Uterus (tissue), 3 donors: ENCODE measurements at regions not wholly inside any gene's neighbourhood (a gene's known extent, or its start where the extent isn't known, plus 50 kb on each side); places are given as distances from the start of the nearest gene placed in this dataset.
"Not testable (repeated sequence)": the region's sequence is repeated elsewhere in the genome, so short reads cannot be mapped to it uniquely, and the experiment has no call there.

Experiments used
- DNase-seq, 2 donors: peaks; one replicate each; pipeline ENCODE4 v3.0.0-alpha.2; 2019 to 2020
- H3K27ac ChIP-seq, 2 donors: fragments of 200-600 bp; sonication (generic); 1 replicate in 1 of 2; 2 replicates in 1 of 2; pipeline ENCODE4 v1.5.1; 2016 to 2018
- H3K27me3 ChIP-seq, 2 donors: fragments of 200-600 bp; sonication (generic); one replicate each; pipeline ENCODE4 v1.5.1; 2018 to 2019; ENCODE audit warnings: control low read depth in 1 of 2
- H3K36me3 ChIP-seq, 2 donors: fragments of 200-600 bp; sonication (generic); one replicate each; pipeline ENCODE4 v1.5.1; 2019; ENCODE audit warnings: control low read depth in 1 of 2
- H3K4me1 ChIP-seq, 2 donors: fragments of 200-600 bp; sonication (generic); one replicate each; pipeline ENCODE4 v1.5.1; 2018 to 2019; ENCODE audit warnings: control low read depth in 1 of 2
- H3K4me3 ChIP-seq, 2 donors: fragments of 200-600 bp; sonication (generic); 1 replicate in 1 of 2; 2 replicates in 1 of 2; pipeline ENCODE4 v1.5.1; 2018 to 2019; ENCODE audit warnings: mild to moderate bottlenecking in 1 of 2
- H3K9me3 ChIP-seq, 2 donors: fragments of 200-600 bp; sonication (generic); one replicate each; pipeline ENCODE4 v1.5.1; 2019; ENCODE audit warnings: control low read depth in 1 of 2
- intact Hi-C: fragments of 100-400 bp; cut with DNase I; formaldehyde crosslinking; loops from one replicate; pipeline ENCODE4 v1.15.1; 2023; ENCODE audit warnings: low total_unique reads
- donor health status: DM: yes; HTN: yes; CAD: no.

DNA sequence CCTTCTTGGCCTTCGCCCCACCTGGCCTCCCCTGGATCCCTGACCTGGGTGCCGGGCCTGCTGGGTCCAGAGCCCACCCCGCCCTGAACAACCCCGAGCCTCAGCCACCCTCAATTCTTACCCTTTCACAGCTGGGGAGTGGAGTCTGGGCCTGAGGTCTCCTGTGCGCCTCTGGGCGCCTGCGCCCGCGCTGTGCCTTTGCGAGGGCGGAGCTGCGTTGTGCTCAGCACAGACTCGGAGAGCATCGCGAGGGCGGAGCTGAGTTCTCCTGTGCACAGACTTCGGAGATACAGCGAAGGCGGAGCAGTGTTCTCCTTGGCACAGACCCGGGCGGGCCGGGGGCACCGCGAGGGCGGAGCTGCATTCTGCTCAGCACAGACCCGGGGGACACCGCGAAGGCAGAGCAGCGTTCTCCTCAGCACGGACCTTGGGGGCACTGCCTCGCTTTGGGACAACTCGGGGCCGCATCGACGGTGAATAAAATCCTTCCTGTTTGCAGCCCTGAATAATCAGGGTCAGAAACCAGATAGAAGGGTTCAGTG is 547.2 kb downstream of the FAM72C start:
- H3K4me1 ChIP-seq, H3K36me3 ChIP-seq, H3K27ac ChIP-seq, H3K4me3 ChIP-seq, intact Hi-C loops, H3K9me3 ChIP-seq, H3K27me3 ChIP-seq: not testable (repeated sequence)
- DNase-seq: peak in 1 of 2 donors; percentile 14

DNA sequence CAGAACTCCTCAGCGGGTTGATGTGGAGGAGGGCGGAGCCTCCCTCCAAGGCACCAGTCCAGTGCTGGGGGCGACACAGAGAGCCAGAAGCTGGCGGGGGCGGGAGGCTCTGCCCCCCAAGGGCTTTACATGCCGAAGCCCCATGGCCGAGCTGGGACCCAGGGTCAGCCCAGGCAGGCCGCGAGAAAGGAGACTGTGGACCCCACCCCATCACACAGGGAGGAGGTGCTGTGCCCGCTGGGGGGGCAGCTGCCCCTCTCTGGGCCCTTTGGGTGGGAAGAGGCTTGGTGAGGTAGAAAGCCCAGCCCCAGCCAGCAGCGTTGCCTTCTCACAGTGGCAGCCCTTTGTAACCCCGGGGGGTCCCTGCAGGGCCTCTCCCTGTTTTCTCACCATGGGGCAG is 548.0 kb downstream of the FAM72C start:
- H3K4me1 ChIP-seq, H3K27ac ChIP-seq, intact Hi-C loops, H3K4me3 ChIP-seq, H3K27me3 ChIP-seq, H3K36me3 ChIP-seq, H3K9me3 ChIP-seq, DNase-seq: not testable (repeated sequence)

DNA sequence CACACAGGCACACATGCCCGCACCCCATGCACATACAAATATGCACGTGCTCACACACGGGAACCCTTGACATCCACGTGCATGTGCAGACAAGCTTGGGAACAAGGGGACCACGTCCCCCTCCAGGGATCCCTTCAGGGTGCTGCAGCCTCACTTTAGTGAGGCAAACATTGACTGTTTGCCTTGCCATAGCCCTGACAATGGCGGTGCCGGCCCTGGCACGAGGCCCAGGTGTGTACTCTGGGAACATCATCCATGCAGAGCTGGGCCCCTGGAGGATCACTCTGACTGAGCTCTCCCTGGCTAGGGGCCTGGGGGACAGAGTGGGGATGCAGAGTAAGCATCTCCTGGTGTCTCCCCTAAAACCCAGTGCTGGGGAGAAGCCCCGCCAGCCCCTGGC is 550.5 kb downstream of the FAM72C start:
- H3K27me3 ChIP-seq, DNase-seq, H3K27ac ChIP-seq, H3K4me1 ChIP-seq, H3K4me3 ChIP-seq, H3K9me3 ChIP-seq, H3K36me3 ChIP-seq, intact Hi-C loops: not testable (repeated sequence)
